NT2/D1 (cell line): ENCODE measurements at regions not wholly inside any gene's neighbourhood (a gene's known extent, or its start where the extent isn't known, plus 50 kb on each side); places are given as distances from the start of the nearest gene placed in this dataset.

ENCODE experiments used
- SUZ12 ChIP-seq: IDR thresholded peaks from 2 replicates; pipeline ENCODE4 v1.6.1; 2011; ENCODE audit not compliant: insufficient read length, insufficient read depth; ENCODE audit errors: extremely low read depth
- YY1 ChIP-seq: IDR thresholded peaks from 2 replicates; pipeline ENCODE4 v1.6.1; 2011; ENCODE audit not compliant: insufficient read length, insufficient read depth
- ZNF274 ChIP-seq: IDR thresholded peaks from 2 replicates; pipeline ENCODE4 v1.6.1; 2011; ENCODE audit warnings: mild to moderate bottlenecking, low read depth, low read length

- TF ChIP-seq YY1, result no peak
- no peak for TF ChIP-seq SUZ12
- TF ChIP-seq ZNF274, result no peak
Observed at GRCh38 chr10:43891241-43891640, 242.6 kb upstream of the ZNF32 start.
